ENCODE measurements at regions not wholly inside any gene's neighbourhood (a gene's known extent, or its start where the extent isn't known, plus 50 kb on each side); places are given as distances from the start of the nearest gene placed in this dataset.

DNA sequence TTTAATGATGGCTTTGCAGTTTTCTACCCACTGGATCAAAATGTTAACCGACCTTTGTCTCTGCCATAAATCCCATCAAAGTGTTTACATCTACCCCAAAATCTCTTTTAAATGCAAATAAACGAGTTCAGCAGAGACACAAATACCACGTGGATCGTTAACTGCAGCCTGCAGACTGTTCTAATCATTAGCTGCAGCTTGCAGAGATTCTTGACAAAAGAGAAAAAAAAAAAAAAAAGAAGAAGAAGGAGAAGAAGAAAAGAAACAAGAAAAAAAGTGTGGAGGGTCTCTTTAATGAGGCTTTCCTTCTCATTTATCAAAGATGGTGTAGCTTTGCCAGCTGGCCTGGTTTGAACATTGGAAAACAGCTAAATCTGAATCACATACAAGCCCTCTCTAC is 275.7 kb downstream of the NEDD1 start:
- no peak for DNase-seq

DNA sequence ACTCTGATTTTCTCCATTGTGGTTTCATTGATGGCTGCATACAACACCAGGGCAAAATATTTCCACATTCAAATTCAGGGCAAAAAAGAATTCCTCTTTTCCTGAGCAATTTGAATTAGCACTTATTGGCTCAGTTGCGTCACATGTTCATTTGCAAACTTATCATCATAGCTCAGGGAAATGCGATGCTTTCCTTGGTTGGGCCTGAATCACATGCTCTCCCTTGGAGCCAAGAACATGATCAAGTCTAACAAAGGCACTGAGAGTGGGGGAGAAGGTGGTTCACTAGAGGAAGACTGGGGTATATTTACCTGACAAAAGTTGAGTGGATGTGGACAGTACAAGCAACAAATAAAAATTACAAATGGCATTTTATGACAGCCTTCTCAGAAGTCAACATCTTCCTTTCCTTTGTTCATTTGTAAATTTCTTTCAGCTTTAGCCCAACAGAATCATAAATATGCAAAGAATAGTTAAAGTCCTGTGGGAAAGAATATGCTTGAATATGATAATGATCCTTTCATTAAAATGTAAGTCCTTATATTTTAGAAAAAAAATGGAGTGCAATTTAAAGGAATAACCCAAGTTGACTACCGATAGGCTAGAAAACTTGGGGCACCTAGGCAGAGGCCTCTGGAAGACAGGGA is 277.2 kb downstream of the NEDD1 start:
- DNase-seq: no peak

DNA sequence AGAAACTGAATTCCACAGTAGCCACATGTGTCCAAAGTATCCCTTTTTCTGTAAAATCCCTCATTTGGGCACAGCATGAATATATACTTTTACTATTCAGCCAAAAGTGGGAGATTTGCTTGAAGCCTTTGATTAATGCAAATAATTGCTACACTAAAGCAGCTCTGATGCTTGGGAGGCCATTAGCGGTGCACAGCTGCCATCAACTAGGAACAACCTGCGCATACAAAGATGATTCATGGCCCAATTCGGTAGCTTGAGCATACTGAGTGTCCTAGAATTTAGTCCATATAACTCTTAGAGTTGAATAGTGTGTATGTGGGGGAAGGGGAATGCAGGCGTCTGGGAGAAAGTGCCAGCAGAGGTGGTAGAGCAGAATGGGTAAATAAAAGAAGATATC is 277.0 kb upstream of the RMST start:
- no peak for DNase-seq

DNA sequence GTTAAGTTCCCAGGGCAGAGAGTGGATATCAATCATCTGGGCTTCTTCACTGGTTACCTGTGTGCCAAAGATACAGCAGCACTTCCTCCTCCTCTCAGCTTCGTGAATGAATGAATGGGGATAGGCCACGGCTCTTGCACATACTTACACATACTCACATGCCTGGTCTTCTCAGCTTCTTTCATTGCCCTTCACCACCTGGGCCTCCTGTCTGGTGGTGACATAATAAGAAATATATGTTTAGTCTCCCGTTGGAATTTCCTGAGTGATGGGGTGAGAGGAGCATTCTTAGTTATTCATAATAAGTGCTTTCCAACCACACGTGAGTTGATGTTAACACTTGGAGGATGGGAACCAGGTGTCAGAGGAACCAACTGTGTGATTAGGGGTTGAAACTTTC is 268.1 kb upstream of the RMST start:
- DNase-seq: no peak

DNA sequence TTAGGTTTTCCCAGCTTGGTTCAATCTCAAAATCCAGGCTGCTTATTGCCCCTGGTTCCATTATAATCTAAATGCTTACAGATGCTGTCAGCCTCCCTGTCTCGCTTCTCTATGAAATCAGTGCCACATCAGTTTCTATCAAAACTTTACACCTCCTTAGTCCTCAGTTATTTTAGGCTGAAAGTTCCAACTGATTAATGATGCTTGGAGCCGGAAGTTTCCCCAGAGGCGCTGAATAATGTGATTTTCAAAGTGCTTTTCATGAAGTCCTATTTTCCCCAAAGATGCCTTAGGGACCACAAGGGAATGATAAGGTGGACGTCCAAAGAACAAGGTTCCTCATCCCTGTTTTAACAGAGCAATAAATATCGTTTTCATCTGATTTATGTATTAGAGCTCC is 262.4 kb upstream of the RMST start:
- no peak for DNase-seq

DNA sequence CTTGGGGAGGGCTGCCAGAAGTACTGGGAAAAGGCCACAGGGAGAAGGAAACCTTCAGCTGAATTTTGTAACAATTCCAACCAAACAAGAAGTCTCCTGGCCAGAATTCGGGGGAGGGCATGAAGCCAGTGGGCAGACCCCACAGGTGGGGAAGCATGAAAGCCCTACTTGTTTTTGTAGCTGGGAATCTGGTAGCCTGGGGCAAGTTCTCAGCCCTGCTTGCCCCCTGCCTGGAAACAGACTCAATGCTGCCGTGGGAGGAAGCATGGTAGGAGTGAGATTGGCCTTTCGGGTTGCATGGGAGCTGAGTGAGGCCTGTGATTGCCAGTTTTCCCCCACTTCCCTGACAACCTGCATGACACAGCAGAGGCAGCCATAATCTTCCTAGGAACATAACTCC is 259.2 kb upstream of the RMST start:
- DNase-seq: no peak

DNA sequence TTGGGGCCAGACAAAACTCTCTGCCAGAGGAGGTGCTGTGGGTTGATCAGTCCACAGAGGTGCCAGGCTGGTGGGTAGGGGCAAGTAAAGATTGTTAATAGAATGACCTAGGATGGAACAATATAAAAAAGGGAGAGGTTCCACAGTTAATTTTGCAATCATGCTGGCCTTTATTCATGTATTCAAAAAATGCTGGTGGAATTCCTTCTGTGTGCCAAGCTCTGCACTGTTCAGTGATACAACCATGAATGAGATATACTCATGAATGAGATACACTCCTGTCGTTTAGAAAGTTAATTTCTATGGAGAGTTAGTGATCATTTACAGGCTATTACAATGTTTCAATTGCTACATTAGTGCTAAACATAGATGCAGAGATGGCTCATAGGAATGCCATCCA is 252.6 kb upstream of the RMST start:
- no peak for DNase-seq

DNA sequence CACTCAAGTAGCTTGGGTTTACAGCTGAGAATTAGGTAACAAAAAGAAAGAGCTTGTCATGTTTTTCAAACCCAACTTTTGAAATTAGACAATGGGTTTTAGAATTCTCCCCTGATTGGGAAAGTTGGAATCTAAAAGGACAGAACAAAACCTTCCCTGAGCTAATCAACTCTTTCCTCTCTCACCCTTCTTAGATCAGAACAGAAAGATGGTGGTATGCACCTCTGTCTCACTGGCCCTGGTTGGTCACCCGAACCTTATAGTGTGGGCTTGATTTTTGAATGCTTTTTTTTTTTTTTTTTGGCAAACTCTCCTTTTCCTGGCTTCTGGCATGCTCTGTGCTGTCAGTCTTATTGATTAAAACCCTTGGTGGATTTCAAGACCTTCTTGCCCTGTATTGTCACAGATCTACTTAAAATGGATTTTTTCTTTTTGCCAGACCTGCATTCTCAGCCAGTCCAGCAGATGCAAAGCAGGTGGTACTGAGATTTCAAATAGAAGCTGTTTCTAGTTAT is 251.1 kb upstream of the RMST start:
- no peak for DNase-seq

DNA sequence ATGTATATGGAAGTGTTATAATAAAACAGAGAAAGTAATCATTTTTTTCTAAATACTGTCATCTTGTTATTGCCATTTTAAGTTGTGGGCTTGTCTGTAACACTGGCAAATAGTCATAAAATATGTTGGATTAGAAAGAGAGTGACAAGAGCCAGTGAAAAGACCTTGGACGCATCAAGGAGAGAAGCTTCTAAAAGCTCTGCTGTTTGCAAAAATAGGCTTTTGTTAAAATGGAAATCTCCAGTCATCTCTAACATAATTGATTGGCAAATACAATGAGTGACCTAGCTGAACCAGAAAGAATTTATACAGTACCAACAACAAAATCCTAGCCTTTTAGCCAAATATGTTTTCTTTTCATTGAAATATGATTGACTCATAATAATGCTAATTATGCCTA is 245.8 kb upstream of the RMST start:
- no peak for DNase-seq

DNA sequence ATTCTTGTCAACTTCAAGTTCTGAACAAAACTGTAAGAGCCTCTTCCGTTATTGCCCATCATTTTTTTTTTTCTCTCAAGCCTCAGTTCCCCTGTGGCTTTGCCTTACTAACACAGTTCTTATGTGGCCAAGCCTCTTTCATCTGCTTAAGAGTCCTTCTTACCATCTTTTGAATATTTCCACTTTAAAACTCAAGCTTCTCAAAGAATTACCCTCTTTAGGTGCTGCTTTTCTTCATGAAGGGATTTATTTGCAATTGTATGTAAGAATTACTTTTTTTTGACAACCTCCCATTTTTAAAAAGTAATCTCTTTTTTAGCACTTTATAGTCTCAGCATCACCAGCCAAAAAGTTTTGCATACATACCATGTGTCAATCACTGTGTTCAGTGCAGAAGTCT is 240.2 kb upstream of the RMST start:
- no peak for DNase-seq

DNA sequence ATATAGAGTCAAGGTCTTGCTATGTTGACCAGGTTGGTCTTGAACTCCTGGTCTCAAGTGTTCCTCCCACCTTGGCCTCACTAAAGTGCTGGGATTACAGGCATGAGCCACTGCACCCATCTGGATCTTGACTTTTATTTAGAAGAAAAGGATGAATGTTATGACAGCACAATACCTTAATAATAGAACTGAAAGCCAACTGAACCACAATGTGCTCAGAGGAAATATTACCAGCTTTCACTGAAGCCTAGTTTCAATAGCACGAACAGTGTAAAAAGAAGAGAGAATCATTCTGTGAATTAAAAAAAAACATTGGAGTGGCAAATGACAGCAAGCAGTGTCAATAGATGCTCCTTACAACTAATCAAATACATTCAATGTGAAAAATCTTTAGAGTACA is 239.2 kb upstream of the RMST start:
- no peak for DNase-seq

DNA sequence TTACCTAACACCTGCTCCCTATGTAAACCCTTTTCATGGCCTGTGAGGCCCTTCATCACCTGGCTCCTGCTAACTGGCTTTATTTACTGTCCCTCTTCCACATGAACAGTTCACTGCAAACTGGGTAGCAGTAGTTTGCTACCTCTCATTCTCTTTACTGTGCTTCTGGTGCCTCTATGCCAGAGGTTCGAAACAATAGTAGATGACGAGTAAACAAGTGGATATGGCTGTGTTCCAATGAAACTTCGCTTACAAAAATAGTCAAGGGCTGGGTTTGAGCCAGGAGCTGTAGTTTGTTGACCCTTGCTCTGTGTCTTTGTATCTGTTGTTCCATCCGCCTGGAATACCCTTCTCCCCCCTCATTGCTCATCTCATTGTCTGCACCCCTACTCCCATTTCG is 233.6 kb upstream of the RMST start:
- DNase-seq: no peak

DNA sequence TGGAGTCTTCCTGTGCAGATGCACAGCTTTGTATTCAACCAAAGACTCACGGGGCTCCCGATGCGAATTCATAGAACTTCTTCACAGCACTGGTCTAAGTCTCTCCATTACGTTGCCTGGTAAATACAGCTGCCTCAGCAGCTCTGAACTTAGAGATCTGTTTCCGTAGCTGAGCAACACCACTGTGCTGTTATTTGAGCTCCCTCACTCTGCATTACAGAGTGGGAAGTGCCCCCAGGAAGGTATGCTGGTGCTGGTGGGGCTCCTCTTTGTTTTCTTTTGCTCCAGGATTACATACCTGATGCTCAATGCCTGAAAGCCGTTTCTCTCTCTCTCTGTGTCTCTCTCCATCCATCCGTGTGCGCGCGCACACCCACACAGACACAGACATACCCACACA is 227.5 kb upstream of the RMST start:
- DNase-seq: no peak

DNA sequence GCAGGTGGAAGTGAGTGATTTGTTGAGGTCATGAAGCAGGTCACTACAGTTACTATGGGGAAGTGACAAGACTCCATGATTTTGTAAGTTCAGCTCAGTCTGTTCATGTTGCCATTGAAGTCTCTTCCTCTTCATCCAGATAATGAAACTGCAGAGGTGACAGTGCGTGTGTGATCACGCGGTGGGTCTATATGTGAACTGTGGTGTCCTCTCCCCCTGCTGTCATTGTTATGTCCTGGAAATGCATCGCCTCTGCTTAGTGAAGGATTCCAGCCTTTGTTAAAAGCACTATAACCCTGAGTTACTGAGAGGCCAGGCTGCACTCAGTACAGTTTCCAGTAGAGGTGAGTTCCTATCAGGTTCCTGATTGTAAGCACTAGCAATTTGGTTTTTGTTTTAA is 216.2 kb upstream of the RMST start:
- peak in 1 of 2 donors; percentile 7 for DNase-seq

DNA sequence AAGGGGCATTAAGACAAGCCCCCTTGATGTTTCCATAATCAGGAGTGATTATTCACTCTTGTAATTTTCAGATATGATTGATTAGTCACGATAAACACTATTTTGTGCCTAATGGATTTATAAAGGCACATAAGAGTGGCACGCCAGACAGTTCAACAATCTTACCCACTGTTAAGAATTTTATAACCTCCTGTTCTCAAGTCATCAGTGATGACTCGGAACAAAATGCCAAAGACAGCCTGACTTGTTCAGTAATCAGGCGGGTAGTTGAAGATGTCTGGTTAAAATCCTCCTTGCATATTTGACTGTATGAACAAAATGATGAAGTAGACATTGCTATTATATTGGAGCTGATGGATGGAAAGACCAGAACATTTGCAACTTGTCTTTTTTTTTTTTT is 212.1 kb upstream of the RMST start:
- no peak for DNase-seq

DNA sequence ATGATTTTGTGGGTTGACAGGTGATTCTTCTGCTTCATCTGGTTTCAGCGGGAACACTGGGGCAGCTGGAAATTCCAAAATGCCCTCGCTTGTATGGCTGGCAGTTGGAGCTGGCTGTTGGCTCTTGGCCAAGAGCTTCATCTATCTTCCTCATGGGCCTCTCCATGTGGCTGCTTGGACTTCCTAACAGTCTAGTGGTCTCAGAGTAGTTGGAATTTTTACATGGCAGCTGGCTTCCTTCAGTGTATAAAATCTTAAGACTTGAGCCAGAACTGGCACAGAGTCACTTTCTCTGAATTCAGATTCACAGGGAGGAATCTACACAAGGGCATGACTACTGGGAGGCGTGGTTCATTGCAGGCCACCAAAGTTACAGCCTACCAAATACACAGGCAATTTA is 204.9 kb upstream of the RMST start:
- no peak for DNase-seq

DNA sequence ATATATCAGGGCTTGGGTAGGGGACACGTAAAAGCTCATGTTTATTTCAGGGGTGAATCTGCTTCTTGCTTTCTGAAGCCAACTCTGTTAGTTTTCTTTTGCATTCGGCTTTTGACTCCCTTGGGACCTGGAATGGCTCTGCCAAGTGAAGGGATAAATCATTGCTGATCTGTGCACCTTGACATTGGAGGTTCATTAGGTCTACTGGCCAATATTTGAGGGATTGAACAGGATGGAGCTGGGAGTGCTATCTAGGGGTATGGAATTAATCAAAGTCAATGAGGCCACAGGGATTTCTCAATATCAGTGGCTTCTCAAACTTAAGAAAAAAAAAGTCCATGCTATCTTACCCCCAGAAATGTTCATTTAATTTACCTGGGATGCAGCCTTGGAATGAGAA is 203.5 kb upstream of the RMST start:
- no peak for DNase-seq

DNA sequence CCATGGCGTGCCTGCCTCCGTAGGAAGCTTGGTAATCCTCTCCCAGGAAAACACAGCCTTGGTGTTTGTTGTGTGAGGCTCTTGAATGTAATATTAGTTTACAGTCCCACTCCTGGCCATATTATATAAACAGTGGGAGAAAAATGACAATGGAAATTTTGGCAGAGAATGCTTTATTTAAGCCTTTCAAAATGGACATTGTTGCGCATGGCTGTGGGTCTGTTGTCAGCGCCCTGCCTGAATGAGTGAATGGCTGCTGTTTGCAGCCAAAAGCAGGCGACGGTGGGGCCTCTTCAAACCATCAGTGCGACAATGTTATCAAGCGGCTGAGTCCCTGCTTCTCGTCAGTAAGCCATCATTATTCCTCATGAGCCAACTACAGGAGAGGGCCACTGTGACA is 201.8 kb upstream of the RMST start:
- DNase-seq: no peak

DNA sequence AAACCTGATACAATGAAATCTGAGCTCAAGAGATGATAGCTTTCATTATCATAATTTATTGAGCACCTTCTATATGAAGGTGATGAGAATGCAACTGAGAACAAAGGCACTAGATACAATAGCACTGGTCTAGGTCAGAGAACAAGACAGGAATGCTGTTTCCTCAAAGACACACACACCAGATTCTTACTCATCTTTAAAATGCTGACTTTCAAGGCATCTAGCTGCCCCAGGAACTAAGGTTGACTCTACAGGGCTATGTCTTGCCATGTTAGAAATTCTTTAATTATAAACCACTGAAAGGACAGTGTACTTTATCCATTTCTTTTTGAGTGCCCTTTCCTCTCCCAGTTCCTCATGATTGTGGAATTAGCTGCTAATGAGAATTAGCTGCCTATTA is 195.4 kb upstream of the RMST start:
- no peak for DNase-seq

DNA sequence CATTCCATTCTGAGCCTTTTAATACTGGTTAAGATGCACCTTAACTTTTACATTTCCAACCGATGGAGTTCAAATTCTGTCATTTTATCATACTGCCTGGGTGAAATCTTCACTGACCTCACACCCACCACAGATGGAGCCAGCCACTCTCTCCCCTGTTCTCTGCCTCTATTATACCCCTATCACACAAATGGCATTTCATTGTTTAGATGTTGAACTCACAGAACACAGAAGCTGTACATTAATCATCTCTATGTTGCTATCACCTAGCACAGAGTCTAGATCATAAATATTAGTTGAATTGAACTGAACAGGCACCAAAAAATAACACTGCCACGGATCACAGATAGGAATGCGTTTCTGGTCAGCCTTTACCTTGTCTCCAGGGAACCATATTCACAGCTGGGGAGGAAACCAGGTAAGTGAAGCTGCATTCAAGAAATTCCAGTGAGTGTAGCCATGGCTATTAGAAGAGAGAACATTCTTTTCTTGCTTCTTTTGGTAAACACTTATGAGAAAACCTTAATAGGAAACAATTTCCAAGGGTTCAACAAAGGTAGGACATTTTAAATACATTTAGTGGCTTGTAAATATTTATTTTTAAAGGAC is 194.9 kb upstream of the RMST start:
- DNase-seq: no peak

DNA sequence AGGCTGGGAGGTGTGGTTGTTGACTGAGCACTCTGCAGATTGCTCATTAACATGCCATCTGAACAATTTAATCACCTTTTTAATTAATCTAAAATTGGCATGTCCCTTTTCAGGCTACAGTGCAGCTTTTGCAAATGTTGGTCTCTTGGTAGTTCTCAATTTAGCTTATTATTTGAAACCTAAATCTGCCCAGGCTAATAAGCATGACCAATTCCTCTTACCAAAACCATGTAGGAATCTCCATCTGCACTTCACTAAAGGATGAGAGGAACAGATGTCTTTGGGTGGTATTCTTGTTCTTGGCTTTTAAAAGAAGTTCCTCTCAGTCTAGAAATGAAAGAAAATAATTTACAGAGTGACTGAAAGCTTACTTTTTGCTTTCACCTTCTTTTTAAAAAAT is 190.1 kb upstream of the RMST start:
- no peak for DNase-seq

DNA sequence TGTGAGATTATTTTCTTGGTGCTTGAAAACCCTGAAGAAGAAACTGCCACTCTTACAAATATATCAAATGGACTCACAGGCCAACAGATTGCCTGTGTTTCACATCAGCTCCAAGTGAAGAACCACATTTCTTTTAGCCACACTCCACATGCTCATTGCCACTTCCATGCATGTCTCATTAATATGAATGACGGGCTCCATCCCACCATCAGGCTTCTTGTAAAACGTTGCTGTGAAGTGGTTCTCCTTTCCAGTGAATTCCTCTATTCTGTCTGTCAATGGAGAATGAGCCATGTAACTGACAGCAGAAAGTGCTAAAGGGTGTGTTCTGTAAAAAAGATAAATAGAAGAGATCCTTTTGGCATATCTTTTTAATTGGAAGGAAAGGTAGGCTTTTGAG is 188.2 kb upstream of the RMST start:
- no peak for DNase-seq

DNA sequence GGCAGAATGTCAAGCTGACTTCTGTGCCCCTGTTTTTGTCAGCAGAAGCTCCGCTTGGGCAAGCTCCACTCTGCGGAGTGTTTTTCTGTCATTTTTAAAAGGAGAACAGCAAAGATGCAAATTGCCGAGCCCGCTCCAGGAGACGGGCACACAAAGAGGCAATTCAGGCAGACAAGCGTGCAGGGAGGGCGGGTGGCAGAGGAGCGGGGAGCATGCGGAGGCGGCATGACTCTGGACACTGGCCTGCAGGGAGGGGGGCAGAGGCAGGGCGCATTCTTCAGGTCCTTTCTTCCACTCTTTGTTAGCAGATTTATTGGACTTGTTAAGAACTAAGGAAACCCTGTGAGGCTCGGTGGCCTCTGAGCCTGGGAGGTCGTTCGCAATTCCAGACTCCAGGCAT is 187.3 kb upstream of the RMST start:
- DNase-seq: no peak

DNA sequence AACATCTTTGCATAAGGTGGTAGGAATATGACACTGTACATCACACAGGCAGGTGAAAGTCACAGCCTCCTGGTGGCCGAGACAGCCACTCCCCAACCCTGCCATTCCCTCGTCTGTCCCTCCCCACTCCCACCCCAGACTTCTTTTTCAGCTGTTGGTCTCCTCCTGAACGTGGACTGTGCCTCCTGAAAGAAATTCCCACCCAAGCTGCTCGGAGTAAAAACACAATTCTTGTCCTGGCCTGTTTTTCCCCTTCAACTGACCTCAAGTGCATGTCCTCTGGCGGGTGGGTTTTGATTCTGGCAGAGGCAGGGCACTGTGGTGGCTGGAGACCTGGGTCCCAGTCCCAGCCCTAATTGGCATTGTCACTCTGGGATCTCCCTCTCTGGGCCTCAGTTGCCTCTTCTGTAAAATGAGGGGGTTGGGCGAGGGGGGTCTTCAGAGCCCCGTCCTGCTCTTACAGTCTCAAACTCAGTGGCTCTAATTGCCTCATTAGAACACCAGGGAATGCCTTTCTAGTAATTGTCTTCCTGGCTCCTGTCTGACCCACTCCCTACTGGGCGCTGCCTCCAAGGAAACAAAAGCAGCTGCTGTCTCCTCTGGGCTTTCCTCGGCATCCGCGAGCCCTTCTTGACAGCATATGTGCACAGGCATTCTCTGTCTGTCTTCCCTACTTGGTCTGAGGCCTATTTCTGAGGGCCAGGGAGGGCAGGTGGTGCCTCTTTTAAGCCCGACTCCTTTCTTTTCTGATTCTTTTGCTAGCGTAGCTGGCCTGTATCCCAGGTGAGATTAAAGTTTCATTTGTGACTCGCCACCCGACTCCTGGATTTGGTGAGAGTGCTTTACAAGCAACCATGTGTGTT is 186.6 kb upstream of the RMST start:
- DNase-seq: no peak

Data from inflammatory macrophage treated with lipopolysaccharide for 1 hour (primary cell).